GM12865 (cell line): ENCODE measurements at regions not wholly inside any gene's neighbourhood (a gene's known extent, or its start where the extent isn't known, plus 50 kb on each side); places are given as distances from the start of the nearest gene placed in this dataset.

ENCODE experiments used
- DNase-seq: peaks from one replicate; pipeline ENCODE4 v3.0.0; 2010; ENCODE audit warnings: low read depth
- H3K4me3 ChIP-seq: 2 replicates; pipeline ENCODE4 v1.5.1; 2011; ENCODE audit warnings: mild to moderate bottlenecking, low read depth, low read length, control low read depth
- TF ChIP-seq, protein P1 (sequence below): IDR thresholded peaks from 2 replicates; pipeline ENCODE4 v1.5.1; 2011; ENCODE audit warnings: low read length, control low read depth, low read depth, inconsistent platforms; ENCODE audit not compliant: insufficient read depth; ENCODE audit errors: missing control alignments

DNA sequence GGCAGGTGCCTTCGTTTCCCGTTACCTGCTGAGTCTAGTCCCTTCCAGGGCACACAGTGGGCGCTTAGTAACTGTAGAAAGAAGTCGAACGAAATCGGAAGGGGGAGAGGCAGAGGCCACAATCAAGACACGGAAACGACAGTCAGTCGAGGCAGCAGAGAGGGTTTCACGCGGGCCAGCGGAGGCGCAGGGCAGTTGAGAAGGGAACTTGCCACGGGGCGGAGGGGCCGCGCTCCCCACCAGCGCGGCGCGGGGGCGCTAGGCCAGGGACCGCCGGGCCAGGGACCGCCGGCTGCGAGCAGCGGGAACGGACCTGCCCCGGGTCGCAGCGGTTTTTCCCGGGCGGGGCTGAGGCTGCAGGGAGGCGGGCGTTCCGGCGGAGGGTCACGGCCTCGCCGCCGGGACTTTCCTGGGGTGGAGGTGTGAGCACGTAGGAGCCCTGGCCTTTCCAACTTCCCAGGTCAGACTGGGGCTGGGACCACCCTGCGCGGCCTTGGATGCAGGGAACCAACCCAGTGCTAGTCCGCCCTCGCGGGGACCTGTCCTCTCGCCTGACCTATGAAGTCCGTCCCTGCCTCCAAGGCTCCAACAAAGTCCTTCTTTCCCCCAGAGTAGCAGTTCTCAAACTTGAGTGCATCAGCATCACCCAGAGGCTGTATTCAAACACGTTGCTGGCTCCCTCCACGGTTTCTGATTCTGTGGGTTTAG, 150.1 kb upstream of the FGGY start:
- H3K4me3 ChIP-seq = peak overlapping the region; percentile 53
- TF ChIP-seq, protein P1, sequence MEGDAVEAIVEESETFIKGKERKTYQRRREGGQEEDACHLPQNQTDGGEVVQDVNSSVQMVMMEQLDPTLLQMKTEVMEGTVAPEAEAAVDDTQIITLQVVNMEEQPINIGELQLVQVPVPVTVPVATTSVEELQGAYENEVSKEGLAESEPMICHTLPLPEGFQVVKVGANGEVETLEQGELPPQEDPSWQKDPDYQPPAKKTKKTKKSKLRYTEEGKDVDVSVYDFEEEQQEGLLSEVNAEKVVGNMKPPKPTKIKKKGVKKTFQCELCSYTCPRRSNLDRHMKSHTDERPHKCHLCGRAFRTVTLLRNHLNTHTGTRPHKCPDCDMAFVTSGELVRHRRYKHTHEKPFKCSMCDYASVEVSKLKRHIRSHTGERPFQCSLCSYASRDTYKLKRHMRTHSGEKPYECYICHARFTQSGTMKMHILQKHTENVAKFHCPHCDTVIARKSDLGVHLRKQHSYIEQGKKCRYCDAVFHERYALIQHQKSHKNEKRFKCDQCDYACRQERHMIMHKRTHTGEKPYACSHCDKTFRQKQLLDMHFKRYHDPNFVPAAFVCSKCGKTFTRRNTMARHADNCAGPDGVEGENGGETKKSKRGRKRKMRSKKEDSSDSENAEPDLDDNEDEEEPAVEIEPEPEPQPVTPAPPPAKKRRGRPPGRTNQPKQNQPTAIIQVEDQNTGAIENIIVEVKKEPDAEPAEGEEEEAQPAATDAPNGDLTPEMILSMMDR = peak; percentile 20
- peak; percentile 78 for DNase-seq

DNA sequence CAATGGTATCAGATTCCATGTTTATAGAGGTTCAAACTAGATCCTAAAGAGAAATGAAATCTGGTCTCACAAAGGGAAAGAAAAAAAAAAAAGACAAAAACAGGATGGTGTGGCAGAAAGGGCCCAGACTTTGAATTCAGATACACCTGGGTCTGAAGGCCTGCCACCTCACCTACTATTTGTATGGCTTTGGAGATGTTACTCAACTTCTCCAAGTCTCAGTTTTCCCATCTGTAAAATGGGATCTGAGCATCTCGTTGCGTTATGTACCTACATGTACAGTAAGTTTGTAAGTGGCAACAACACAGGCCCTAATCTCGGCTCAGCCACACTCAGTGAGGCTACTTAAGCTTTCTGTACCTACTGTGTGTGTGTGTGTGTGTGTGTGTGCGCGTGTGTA, 147.5 kb upstream of the FGGY start:
- TF ChIP-seq, protein P1 = no peak
- no peak overlapping the region for H3K4me3 ChIP-seq
- no peak for DNase-seq

DNA sequence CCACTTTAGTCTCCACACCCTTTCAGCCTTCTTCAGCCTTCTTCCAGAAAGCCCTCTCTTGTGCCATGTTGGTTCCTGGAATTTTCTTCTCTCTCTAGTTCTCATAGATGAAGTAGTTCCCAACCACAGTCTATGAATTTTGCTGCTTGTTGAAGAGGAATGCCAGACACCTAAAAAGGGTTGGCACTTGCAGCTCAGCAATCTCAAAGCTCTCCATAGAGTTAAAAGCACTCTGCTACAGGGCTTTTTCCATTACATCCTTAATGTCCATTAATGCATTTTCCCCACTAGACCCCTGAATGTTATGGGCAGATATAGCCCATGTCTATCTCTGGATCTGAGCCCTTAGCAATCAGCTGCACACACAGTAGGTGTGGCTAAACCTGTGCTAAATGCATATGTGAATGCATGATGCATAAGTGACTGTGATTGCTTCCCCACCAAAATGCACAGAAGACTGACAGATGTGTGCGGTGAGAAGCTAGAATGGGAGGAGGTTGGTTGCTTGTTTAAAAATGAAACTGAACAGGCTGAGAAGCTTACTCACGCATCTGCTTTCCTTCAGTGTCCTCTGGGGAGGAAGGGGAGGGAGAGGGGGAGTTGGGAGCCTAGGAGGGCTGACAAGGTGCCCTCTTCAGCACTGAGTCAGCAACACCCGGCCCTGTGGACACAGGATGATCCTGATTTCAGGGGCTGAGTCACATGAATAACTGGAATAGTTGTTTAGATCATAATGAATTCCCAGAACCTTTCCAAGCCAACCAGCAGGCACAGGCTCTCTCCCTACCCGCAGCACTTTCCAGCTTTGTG, 146.1 kb upstream of the FGGY start:
- no peak overlapping the region for H3K4me3 ChIP-seq
- TF ChIP-seq, protein P1 = no peak
- peak; percentile 69 for DNase-seq

DNA sequence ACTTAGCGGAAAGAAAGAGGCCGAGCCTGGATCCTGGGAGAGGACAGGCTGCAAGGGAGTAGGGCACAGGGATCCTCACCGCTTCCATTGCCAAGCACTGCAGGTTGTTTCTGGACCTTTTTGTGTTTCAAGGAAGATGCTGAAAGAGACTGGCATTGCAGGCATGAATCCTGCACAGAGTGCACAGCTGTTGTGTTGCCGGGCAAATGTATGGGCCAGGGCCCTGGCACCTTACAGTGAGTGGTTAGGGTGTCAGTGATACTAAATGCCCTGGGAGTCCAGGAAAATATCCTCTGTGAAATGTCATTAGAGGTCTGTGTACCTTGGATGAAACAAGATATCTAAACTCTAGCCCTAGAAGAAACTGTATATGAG, 145.5 kb upstream of the FGGY start:
- no peak for DNase-seq
- H3K4me3 ChIP-seq = no peak overlapping the region
- TF ChIP-seq, protein P1 = no peak

DNA sequence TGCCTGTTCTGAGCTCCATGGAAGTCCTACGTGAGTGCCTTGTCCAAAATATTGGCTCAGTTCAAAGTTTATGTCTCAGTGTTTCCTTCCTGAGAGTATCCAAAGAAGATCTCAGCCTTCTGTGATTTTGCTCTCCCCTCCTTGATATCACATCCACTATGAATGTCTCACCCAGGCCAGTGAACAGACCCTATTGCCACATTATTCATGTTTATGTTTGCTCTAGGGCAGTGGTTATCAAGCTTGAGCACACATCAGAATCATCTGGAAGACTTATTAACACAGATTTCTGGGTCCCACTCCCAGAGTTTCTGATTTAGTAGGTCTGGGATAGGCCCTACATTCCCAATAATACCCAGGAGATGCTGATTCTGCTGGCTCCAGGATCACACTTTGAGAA, 145.0 kb upstream of the FGGY start:
- DNase-seq = no peak
- H3K4me3 ChIP-seq = no peak overlapping the region

DNA sequence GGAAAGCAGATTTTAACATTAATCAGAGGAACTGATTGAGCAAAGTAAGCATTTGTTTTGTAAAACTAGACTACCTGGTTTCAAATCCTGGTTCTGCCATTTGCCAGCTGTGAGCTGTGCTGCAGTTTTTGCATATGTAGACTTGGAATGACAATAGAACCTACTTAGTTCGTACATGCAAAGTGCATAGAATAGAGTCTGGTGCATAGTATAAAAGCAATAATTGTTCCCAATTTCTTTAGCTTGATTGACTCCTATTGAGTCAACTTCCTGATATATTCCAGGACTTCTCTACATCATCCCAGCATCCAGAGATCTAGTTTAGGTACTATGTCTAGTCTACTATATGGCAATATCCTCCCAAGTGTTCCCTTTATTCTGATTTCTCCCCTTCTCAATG, 144.4 kb upstream of the FGGY start:
- no peak for DNase-seq
- TF ChIP-seq, protein P1 = no peak
- H3K4me3 ChIP-seq = no peak overlapping the region

More for the DNA sequence above, 145.0 kb upstream of the FGGY start:
- TF ChIP-seq, protein P1 = no peak
